ENCODE measurements at regions not wholly inside any gene's neighbourhood (a gene's known extent, or its start where the extent isn't known, plus 50 kb on each side); places are given as distances from the start of the nearest gene placed in this dataset.

- no peaks in the 10 kb centered on the region for H3F3A ChIP-seq (ENCODE audit: insufficient read depth)
- no peak overlapping the region for H3K4me3 ChIP-seq (ENCODE audit: insufficient read depth, low read length, poor library complexity, severe bottlenecking)
- no peaks in the 10 kb centered on the region for H3K9me3 ChIP-seq (ENCODE audit: insufficient read depth, low read length)
- no peak overlapping the region for H3K4me2 ChIP-seq (ENCODE audit: low read depth, low read length, poor library complexity, severe bottlenecking)
- no peak overlapping the region for H2AFZ ChIP-seq (ENCODE audit: low read depth, low read length, severe bottlenecking)
- no peak overlapping the region for H3K27ac ChIP-seq (ENCODE audit: low read depth, low read length)
- no peaks in the 10 kb centered on the region for H3K79me2 ChIP-seq (ENCODE audit: insufficient read depth, low read length)
- TF ChIP-seq EZH2phosphoT487 (conservative IDR thresholded peaks at IDR 0.05; ENCODE audit: low read length) (no peak), CTCF (IDR thresholded peaks at IDR 0.05; ENCODE audit: insufficient read depth, low read length, poor library complexity, severe bottlenecking) (no peak)
- no peaks in the 10 kb centered on the region for H4K20me1 ChIP-seq (ENCODE audit: low read depth, low read length)
- no peaks in the 10 kb centered on the region for H3K9me2 ChIP-seq (replicated peaks; ENCODE audit: insufficient read depth, low read length)
- no peak overlapping the region for H3K9ac ChIP-seq (ENCODE audit: low read length)
- no peaks in the 10 kb centered on the region for H3K27me3 ChIP-seq (ENCODE audit: low read length)
- no peaks in the 10 kb centered on the region for H3K36me3 ChIP-seq (ENCODE audit: low read length)
Observed at GRCh38 chr11:8328231-8328794, 64.6 kb upstream of the LMO1 start.

GRCh38 chr11:8327761-8328192 is 64.1 kb upstream of the LMO1 start:
- Histone ChIP-seq H3K9me2 (replicated peaks; ENCODE audit: insufficient read depth, low read length) (no peaks in the 10 kb centered on the region), H3K36me3 (ENCODE audit: low read length) (no peaks in the 10 kb centered on the region), H3K79me2 (ENCODE audit: insufficient read depth, low read length) (no peaks in the 10 kb centered on the region), H4K20me1 (ENCODE audit: low read depth, low read length) (no peaks in the 10 kb centered on the region), H3K27me3 (ENCODE audit: low read length) (no peaks in the 10 kb centered on the region), H3K4me2 (ENCODE audit: low read depth, low read length, poor library complexity, severe bottlenecking) (no peak overlapping the region), H3K27ac (ENCODE audit: low read depth, low read length) (no peak overlapping the region), H2AFZ (ENCODE audit: low read depth, low read length, severe bottlenecking) (no peak overlapping the region), H3K9ac (ENCODE audit: low read length) (no peak overlapping the region), H3K4me3 (ENCODE audit: insufficient read depth, low read length, poor library complexity, severe bottlenecking) (no peak overlapping the region), H3F3A (ENCODE audit: insufficient read depth) (no peaks in the 10 kb centered on the region), H3K9me3 (ENCODE audit: insufficient read depth, low read length) (no peaks in the 10 kb centered on the region)
- TF ChIP-seq CTCF (IDR thresholded peaks at IDR 0.05; ENCODE audit: insufficient read depth, low read length, poor library complexity, severe bottlenecking) (no peak), EZH2phosphoT487 (conservative IDR thresholded peaks at IDR 0.05; ENCODE audit: low read length) (no peak)

- Histone ChIP-seq H3K4me3 (ENCODE audit: insufficient read depth, low read length, poor library complexity, severe bottlenecking) (no peak overlapping the region), H3F3A (ENCODE audit: insufficient read depth) (no peaks in the 10 kb centered on the region), H3K79me2 (ENCODE audit: insufficient read depth, low read length) (no peaks in the 10 kb centered on the region), H3K27me3 (ENCODE audit: low read length) (no peaks in the 10 kb centered on the region), H4K20me1 (ENCODE audit: low read depth, low read length) (no peaks in the 10 kb centered on the region), H3K9ac (ENCODE audit: low read length) (no peak overlapping the region), H3K36me3 (ENCODE audit: low read length) (no peaks in the 10 kb centered on the region), H3K9me3 (ENCODE audit: insufficient read depth, low read length) (no peaks in the 10 kb centered on the region), H3K27ac (ENCODE audit: low read depth, low read length) (no peak overlapping the region), H3K9me2 (replicated peaks; ENCODE audit: insufficient read depth, low read length) (no peaks in the 10 kb centered on the region), H3K4me2 (ENCODE audit: low read depth, low read length, poor library complexity, severe bottlenecking) (no peak overlapping the region), H2AFZ (ENCODE audit: low read depth, low read length, severe bottlenecking) (no peak overlapping the region)
- TF ChIP-seq EZH2phosphoT487 (conservative IDR thresholded peaks at IDR 0.05; ENCODE audit: low read length): no peak
- no peak for TF ChIP-seq CTCF (IDR thresholded peaks at IDR 0.05; ENCODE audit: insufficient read depth, low read length, poor library complexity, severe bottlenecking)
Observed at GRCh38 chr11:8326337-8326736, 62.7 kb upstream of the LMO1 start.
